Activated T-cell treated with anti-CD3 and anti-CD28 coated beads for 4 hours (primary cell): ENCODE measurements at regions not wholly inside any gene's neighbourhood (a gene's known extent, or its start where the extent isn't known, plus 50 kb on each side); places are given as distances from the start of the nearest gene placed in this dataset.
"Not testable (repeated sequence)": the region's sequence is repeated elsewhere in the genome, so short reads cannot be mapped to it uniquely, and the experiment has no call there.

Experiments
- DNase-seq: peaks from one replicate; pipeline ENCODE4 v3.0.0-alpha.2; 2020

- no peak for DNase-seq
Observed at GRCh38 chr4:103982454-103982853, 262.7 kb upstream of the TACR3 start.

GRCh38 chr4:103948244-103949018 lies 228.6 kb upstream of the TACR3 start:
- DNase-seq, result no peak

GRCh38 chr4:103947617-103948016 lies 227.8 kb upstream of the TACR3 start:
- DNase-seq, result no peak

- not testable (repeated sequence) for DNase-seq
Observed at GRCh38 chr4:103946621-103947268, 227.0 kb upstream of the TACR3 start.

GRCh38 chr4:103938488-103938887 lies 218.7 kb upstream of the TACR3 start:
- DNase-seq, result no peak

- DNase-seq, result no peak
Observed at GRCh38 chr4:103936653-103937145, 216.9 kb upstream of the TACR3 start.

GRCh38 chr4:103934178-103934789 lies 214.5 kb upstream of the TACR3 start:
- DNase-seq, result peak; percentile 1

GRCh38 chr4:103928370-103928769 lies 208.6 kb upstream of the TACR3 start:
- no peak for DNase-seq

GRCh38 chr4:103923551-103923950 lies 203.8 kb upstream of the TACR3 start:
- no peak for DNase-seq

GRCh38 chr4:103918214-103918613 lies 198.4 kb upstream of the TACR3 start:
- no peak for DNase-seq

GRCh38 chr4:103915224-103915869 lies 195.6 kb upstream of the TACR3 start:
- no peak for DNase-seq

- no peak for DNase-seq
Observed at GRCh38 chr4:103907414-103907813, 187.6 kb upstream of the TACR3 start.

GRCh38 chr4:103904123-103904522 lies 184.3 kb upstream of the TACR3 start:
- DNase-seq, result no peak

- no peak for DNase-seq
Observed at GRCh38 chr4:103902730-103903129, 182.9 kb upstream of the TACR3 start.

GRCh38 chr4:103895876-103896465 lies 176.2 kb upstream of the TACR3 start:
- DNase-seq, result no peak

GRCh38 chr4:103892586-103892985 lies 172.8 kb upstream of the TACR3 start:
- DNase-seq, result no peak

GRCh38 chr4:103887191-103887590 lies 167.4 kb upstream of the TACR3 start:
- DNase-seq, result no peak

- no peak for DNase-seq
Observed at GRCh38 chr4:103885152-103885551, 165.4 kb upstream of the TACR3 start.

- no peak for DNase-seq
Observed at GRCh38 chr4:103867311-103867710, 147.5 kb upstream of the TACR3 start.

GRCh38 chr4:103853627-103854026 lies 133.8 kb upstream of the TACR3 start:
- DNase-seq, result no peak

- no peak for DNase-seq
Observed at GRCh38 chr4:103853146-103853545, 133.4 kb upstream of the TACR3 start.

- no peak for DNase-seq
Observed at GRCh38 chr4:103845075-103845474, 125.3 kb upstream of the TACR3 start.

- DNase-seq, result no peak
Observed at GRCh38 chr4:103842637-103843239, 123.0 kb upstream of the TACR3 start.
